ENCODE measurements at regions not wholly inside any gene's neighbourhood (a gene's known extent, or its start where the extent isn't known, plus 50 kb on each side); places are given as distances from the start of the nearest gene placed in this dataset.
A peak's percentile ranks its signal among the peaks of the same experiment; 100 is the strongest.
"Not testable (repeated sequence)": the region's sequence is repeated elsewhere in the genome, so short reads cannot be mapped to it uniquely, and the experiment has no call there.

DNA sequence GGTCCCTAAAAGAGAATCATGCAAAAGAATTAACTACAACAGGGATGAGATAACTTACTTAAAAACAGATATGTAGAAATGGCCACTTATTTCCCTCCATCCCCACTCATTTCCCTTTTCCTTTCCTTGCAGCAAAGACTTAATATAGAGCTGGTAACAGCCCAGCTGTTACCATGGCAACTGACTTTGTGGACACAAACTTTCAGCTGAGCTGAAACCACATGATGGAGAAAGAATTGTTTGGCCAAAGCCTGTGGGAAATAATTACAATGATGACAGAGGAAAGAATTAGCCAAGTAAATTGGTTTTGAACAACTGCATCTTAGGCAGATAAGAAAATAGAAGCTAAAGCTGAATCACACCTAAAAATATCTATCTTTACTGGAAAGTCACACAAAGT, 364.9 kb downstream of the GALC start:
- DNase-seq: no peak

DNA sequence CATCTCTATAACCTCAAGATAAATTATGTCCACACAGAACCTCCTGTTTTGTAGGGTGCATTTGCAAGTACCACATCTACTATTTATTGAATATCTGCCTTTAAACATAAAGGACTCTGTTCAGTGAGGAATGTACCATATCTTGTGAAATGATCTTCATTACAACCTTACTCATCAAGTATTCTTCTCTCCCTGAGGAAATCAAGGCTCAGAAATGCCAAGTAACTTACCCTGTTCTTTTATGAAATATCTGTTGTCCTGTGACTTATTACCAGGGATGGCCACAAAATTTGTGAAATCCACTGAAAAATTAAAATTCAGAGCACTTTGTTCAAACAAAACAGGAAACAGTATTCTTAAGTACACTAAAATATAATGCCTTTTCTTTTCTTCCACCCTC, 366.7 kb downstream of the GALC start:
- no peak for DNase-seq

DNA sequence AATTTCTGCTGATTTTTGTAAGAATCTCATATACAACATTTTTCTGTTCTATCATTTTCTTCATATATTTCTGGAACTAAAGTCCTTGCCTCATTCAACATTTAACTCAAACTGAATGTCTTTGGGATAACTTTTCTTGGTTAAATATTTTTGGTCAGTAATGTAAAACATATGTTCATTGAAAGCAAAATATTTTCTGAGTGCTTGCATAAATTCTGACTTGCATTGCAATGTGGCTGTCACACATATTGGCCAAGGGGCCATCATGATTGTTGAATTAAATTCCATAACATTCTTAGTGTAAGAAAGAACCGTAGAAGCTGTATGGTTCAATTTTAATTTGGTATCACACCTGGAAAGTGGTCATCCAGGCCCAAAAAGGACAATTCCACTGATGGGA, 369.4 kb downstream of the GALC start:
- no peak for DNase-seq

DNA sequence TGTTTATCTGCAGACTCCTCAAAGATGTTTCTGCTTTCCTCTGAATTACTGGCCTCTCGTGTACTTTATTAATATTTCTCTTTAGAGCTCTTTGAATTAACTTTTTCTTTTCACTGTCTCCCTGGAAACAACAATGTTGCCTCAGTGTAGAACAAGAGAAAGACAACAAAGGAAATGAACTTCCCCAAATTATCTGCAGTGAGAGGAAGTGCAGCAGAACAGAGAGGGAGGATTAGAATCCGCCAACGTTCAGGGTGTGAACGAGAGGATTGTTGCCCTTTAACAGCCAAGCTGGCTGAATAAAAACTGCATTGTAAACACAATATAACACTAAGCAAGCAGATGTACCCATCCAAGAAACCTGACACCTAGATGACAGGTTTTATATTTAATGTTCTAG, 375.9 kb downstream of the GALC start:
- DNase-seq: no peak

GRCh38 chr14:87615822-87616679, 376.9 kb downstream of the GALC start:
- DNase-seq: peak; percentile 53

DNA sequence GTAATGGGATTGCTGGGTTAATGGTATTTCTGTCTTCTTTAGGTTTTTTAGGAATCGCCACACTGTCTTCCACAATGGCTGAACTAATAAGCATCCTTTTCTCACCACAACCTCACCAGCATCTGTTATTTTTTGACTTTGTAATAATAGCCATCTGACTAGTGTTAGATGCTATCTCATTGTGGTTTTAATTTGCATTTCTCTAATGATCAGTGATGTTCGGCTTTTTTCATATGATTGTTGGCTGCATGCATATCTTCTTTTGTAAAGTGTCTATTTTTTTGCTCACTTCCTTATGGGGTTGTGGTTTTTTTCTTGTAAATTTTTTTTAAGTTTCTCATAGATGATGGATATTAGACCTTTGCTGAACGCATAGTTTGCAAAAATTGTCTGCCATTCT, 377.9 kb downstream of the GALC start:
- DNase-seq: no peak

- no peak for DNase-seq
These were observed 379.1 kb downstream of the GALC start for GRCh38 chr14:87613881-87614280.

DNA sequence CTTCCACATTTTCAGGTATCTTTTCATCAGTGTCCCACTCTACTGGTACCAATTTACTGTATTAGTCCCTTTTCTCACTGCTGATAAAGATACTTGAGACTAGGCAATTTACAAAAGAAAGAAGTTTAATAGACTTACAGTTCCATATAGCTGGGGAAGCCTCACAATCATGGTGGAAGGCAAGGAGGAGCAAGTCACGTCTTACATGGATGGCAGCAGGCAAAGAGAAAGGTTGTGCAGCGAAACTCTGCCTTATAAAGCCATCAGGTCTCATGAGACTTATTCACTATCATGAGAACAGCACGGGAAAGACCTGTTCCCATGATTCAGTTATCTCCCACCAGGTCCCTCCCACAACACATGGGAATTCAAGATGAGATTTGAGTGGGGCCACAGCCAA, 385.9 kb downstream of the GALC start:
- not testable (repeated sequence) for DNase-seq

DNA sequence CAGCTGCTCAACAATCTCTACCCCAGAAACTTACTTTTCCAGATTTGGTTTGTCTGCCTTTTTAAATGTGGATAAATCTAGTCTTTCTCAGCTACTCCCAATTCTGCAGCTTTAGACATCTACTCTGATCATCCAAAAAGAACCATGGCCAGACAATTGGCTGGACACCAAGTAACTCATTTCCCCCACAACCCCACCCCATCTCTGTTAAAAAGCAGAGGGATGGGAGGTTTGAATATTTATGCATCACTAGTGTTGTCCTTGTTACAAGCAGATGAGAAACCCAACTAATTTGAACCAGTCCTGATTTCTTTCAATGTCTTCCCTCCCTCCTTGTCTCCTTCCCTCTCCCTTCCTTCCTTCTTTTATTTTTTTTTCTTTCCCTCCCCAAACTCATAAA, 391.9 kb downstream of the GALC start:
- DNase-seq: no peak

DNA sequence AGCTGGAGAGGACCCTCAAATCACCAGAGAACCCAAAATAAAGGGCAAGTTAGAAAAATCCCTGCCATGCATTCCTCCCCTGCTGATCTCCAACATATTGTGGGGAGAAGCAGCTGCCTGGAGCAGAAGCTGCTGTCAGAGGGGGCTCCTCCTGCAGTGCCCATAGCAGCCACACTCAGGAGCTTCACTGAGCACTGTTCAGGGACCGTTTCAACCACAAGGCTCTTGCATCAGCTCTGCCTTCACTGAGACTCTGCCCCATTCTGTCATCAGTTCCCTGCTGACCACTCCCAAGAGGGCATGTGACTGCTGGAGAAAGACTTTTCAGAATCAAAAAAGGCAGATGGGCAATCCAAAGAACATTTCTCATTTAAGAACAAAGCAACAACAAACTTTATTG, 392.7 kb downstream of the GALC start:
- DNase-seq: no peak

GRCh38 chr14:87581298-87581697, 411.7 kb downstream of the GALC start:
- DNase-seq: no peak

DNA sequence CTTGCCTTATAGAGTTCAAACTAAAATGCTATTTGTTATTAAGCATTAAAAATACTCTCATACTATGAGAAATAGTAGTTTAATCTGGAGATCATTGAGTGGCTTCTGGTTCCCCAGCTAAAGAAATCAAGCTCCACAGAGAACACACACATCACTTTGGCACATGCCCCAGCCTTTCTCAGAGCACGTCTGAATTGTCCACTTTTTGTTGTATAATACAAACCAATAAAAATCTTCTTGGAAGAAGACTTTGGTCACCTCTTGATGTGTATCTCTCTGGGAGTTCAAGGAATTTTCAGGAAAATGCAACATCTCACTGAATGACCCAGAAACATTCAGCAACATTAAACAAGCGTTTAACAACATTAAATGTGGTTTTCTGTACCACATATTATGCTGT, 413.9 kb downstream of the GALC start:
- DNase-seq: no peak

- no peak for DNase-seq
These were observed 417.6 kb downstream of the GALC start for GRCh38 chr14:87575378-87575777.

DNA sequence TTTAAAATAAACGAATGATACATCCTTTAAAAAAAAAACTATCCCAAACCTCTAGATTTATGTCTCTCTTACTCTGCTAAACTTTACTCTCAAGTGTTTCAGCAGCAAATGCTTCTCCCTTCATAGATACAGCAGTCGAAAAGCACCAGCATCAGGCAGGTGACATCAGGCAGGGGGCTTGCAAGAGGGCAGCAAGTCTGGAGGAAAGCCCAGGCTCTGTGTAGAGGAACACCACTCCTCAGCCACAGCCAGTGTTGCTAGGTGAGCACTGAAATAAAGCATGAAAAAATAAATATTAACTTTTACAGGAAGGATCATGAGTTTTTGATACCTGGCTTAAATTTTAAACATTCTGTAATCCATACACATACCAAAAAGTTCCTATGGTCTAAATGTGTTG, 419.4 kb downstream of the GALC start:
- DNase-seq: no peak

DNA sequence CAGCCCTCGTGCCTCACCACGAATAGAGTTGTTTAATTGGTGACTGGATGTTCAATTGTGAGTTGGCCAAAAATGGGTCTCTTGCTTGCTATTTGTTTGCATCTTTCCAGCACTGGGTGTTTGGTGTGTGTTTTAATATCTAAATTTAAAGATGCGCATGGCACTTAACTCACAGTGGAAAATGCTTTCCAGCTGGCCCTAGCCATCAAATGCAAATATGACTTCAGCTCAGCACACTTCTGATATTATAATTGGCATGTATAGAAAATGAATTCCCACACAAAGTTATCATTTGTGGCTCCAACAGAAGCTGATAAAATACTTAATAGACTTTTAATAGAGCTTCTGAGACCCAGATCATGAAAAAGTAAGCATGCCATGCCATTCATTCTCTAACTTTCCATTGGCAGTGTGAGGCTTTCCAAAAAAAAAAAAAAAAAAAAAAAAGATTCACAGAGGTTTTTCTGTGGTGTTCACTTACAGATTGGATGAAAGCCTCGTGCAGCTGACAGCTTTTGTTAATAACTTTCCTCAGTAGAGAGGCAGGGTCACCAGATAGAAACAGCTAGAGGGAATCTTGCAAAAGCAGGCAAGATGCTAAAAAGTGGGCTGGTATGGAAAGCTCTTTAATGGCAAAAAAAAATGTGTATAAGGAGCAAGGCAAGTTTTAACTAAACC, 425.2 kb downstream of the GALC start:
- no peak for DNase-seq

DNA sequence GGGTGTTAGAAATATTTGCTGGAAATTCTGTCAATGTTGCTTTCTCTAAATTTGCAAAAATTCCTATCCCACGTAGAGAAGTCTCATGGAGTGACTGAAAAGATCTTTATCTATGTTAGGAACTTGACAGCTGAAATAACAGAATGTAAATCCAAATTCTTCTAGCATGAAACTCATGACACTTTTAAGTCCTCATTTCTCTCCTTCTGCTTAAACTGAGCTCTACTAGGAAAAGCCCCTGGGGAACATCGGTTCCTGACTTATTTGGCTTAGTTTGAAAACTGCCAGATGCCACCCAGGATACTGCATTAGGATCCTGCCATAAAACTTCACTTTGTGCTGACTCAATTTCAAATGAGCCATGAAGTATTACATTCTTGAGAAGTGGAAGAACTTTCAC, 426.0 kb downstream of the GALC start:
- no peak for DNase-seq

GRCh38 chr14:87547536-87547935, 445.4 kb downstream of the GALC start:
- DNase-seq: no peak

- DNase-seq: no peak
These were observed 450.7 kb downstream of the GALC start for GRCh38 chr14:87542288-87542687.

GRCh38 chr14:87540339-87540738, 452.6 kb downstream of the GALC start:
- DNase-seq: no peak

DNA sequence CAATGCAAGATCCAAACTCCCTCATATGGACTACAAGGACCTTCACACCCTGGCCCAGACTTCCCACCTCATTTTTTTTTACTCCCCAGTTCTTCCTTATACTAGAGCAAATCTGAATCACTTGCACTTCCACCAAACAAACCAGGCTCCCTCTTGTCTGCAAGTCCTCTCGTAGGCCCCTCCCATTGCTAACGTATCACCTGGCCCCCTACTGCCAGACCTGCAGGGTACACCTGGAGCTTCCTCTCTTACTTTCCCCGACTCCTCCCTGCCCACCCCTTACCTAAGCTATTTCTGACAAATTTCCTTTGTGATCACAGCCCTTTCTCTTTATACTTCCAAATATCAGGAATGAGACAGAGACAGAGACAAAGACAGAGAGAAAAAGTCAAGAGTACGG, 463.9 kb downstream of the GALC start:
- no peak for DNase-seq

DNA sequence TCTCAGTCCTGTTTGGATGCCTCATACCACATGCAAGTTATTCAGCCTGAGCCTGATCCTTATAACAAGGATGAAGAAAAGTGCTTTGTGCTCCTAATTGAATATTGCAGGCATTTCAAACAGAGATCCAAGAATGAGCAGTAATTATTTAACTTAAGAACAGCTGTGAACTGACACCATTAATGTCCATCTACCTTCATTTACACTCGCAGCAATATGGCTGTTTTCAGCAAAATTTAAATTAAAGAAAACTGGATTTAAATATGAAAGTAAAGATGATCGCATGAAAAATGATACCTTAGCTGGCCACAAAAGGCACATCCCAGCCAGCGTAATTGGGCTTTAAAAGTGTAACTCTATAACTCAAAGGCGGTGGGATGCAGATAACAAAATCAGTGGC, 466.3 kb downstream of the GALC start:
- no peak for DNase-seq

- no peak for DNase-seq
These were observed 469.0 kb downstream of the GALC start for GRCh38 chr14:87524011-87524410.

- DNase-seq: no peak
These were observed 470.4 kb downstream of the GALC start for GRCh38 chr14:87522575-87522974.

DNA sequence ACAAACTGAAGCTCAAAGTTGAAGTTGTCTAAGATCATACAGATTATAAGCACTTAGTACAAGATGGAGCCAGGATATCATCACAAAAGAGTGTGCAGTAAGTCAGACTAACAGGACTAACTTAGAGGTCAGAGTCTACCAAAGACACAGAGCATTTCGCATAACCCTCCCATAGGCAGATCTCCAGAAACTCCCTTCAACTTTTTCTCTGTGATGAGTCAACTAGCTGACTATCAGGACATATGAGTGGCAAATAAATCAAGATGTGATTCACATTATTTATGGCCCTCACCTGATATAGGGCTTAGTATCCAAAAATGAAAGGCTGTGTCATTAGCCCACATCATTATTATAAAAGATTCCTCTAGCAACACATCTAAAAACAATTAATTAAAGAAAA, 484.6 kb downstream of the GALC start:
- no peak for DNase-seq

GRCh38 chr14:87503711-87504110, 489.3 kb downstream of the GALC start:
- DNase-seq: no peak
